Keratinocyte (primary cell): ENCODE measurements at regions not wholly inside any gene's neighbourhood (a gene's known extent, or its start where the extent isn't known, plus 50 kb on each side); places are given as distances from the start of the nearest gene placed in this dataset.

Experiments
- DNase-seq: peaks from one replicate; pipeline ENCODE4 v3.0.0-alpha.2; 2011; ENCODE audit warnings: low read depth, missing footprints, low spot score
- FAIRE-seq: peaks from 2 replicates; lab custom pipeline; 2011; peaks lifted over from hg19 to GRCh38; lab: Jason Lieb, UNC
- H2AFZ ChIP-seq: 2 replicates; pipeline ENCODE4 v1.6.0; 2012; ENCODE audit warnings: low read length, control low read depth, inconsistent platforms; ENCODE audit not compliant: control insufficient read depth
- H3K27ac ChIP-seq: 2 replicates; pipeline ENCODE4 v1.5.1; 2011; ENCODE audit warnings: low read length; ENCODE audit not compliant: control insufficient read depth, insufficient read depth
- H3K27me3 ChIP-seq: 3 replicates; pipeline ENCODE4 v1.6.0; 2011; ENCODE audit warnings: low read length; ENCODE audit not compliant: control insufficient read depth, insufficient read depth; ENCODE audit errors: extremely low read depth
- H3K36me3 ChIP-seq, 2 experiments: 2 replicates in 1 of 2; 3 replicates in 1 of 2; pipeline ENCODE4 v1.5.1; 2011; ENCODE audit warnings: low read length in 2 of 2, mild to moderate bottlenecking in 1 of 2; ENCODE audit not compliant: control insufficient read depth in 2 of 2, insufficient read depth in 2 of 2; ENCODE audit errors: extremely low read depth in 1 of 2
- H3K4me1 ChIP-seq: 3 replicates; pipeline ENCODE4 v1.5.1; 2011; ENCODE audit warnings: low read length; ENCODE audit not compliant: control insufficient read depth, insufficient read depth; ENCODE audit errors: extremely low read depth
- H3K4me2 ChIP-seq: 3 replicates; pipeline ENCODE4 v1.6.0; 2011; ENCODE audit warnings: low read depth, low read length; ENCODE audit not compliant: control insufficient read depth, insufficient read depth; ENCODE audit errors: extremely low read depth
- H3K4me3 ChIP-seq, 3 experiments: fragments of 200-600 bp in 1 of 3; sonication (generic) in 1 of 3; 2 replicates in 2 of 3; 3 replicates in 1 of 3; pipeline ENCODE4 v1.5.1; 2011 to 2016; ENCODE audit warnings: low read length in 3 of 3, mild to moderate bottlenecking in 3 of 3, control low read depth in 2 of 3, inconsistent platforms in 1 of 3, low read depth in 1 of 3, mixed read lengths in 1 of 3, mixed run types in 1 of 3, moderate library complexity in 1 of 3; ENCODE audit not compliant: control insufficient read depth in 2 of 3, insufficient read depth in 2 of 3; ENCODE audit errors: extremely low read depth in 1 of 3
- H3K79me2 ChIP-seq: 2 replicates; pipeline ENCODE4 v1.6.0; 2012; ENCODE audit warnings: low read length; ENCODE audit not compliant: control insufficient read depth, insufficient read depth
- H3K9ac ChIP-seq: 3 replicates; pipeline ENCODE4 v1.6.0; 2011; ENCODE audit warnings: low read length; ENCODE audit not compliant: control insufficient read depth, insufficient read depth; ENCODE audit errors: extremely low read depth
- H3K9me1 ChIP-seq: 3 replicates; pipeline ENCODE4 v1.6.0; 2011; ENCODE audit warnings: low read length; ENCODE audit not compliant: control insufficient read depth, insufficient read depth; ENCODE audit errors: extremely low read depth
- H3K9me3 ChIP-seq: 2 replicates; pipeline ENCODE4 v1.5.1; 2012; ENCODE audit warnings: low read depth, low read length; ENCODE audit not compliant: control insufficient read depth
- H4K20me1 ChIP-seq: 3 replicates; pipeline ENCODE4 v1.6.0; 2011; ENCODE audit warnings: low read length; ENCODE audit not compliant: control insufficient read depth, insufficient read depth; ENCODE audit errors: extremely low read depth
- CTCF ChIP-seq, 3 experiments: IDR thresholded peaks in 1 of 3; conservative IDR thresholded peaks in 1 of 3; optimal IDR thresholded peaks in 1 of 3; 2 replicates in 2 of 3; 3 replicates in 1 of 3; pipeline versions ENCODE3 to v1.5.1; 2011; ENCODE audit warnings: low read length in 3 of 3, mild to moderate bottlenecking in 3 of 3, moderate library complexity in 2 of 3, control low read depth in 1 of 3, inconsistent platforms in 1 of 3; ENCODE audit not compliant: insufficient read depth in 2 of 3; ENCODE audit errors: extremely low read depth in 1 of 3
- EZH2 ChIP-seq: IDR thresholded peaks from one replicate; pipeline ENCODE4 v1.6.1; 2012; ENCODE audit warnings: inconsistent platforms, mild to moderate bottlenecking, low read length, moderate library complexity
- dilution Hi-C: fragments of 300-500 bp; cut with MboI; formaldehyde crosslinking; loops from one replicate; pipeline ENCODE4 v1.7.0; 2020; ENCODE audit warnings: low sequenced_read_pairs; ENCODE audit not compliant: extremely low pct_ligation_motif_present

DNA sequence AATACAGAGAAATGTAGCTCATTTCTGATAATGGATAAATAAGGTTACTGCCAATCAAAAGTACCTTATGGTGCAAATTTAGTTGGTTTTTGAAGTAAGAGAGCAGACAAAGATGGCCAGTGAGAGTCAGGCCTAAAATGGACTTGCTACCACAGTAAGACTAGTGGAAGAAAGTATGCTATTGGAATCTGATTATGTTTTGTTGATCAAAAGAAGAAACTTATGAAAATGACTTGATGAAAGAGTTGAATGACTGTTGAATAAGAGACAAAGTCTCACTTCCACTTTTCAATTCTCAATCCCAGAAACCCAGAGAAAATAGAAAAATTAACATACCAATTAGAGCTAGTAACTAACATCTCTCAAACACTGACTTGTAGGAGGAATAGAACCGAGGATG, 737.8 kb upstream of the INTU start:
- TF ChIP-seq EZH2 (no peak), CTCF (optimal IDR thresholded peaks at IDR 0.05 in 1 of 3, IDR thresholded peaks at IDR 0.05 in 1 of 3, conservative IDR thresholded peaks at IDR 0.05 in 1 of 3; ENCODE audit: extremely low read depth in 1 of 3, insufficient read depth in 2 of 3, low read length in 3 of 3) (no peak)
- no peak for FAIRE-seq
- no peak overlapping the region for H3K4me3 ChIP-seq
- H3K79me2 ChIP-seq: no peaks in the 10 kb centered on the region
- no peaks in the 10 kb centered on the region for H3K27me3 ChIP-seq
- no peaks in the 10 kb centered on the region for H3K9me1 ChIP-seq
- peaks cover 4% of the 10 kb centered on the region for H3K9me3 ChIP-seq
- no peaks in the 10 kb centered on the region for H4K20me1 ChIP-seq
- H3K4me2 ChIP-seq: no peak overlapping the region
- H3K36me3 ChIP-seq: no peaks in the 10 kb centered on the region
- DNase-seq: no peak
- no peak overlapping the region for H3K9ac ChIP-seq
- H3K4me1 ChIP-seq: peaks cover 6% of the 10 kb centered on the region
- no peak overlapping the region for H3K27ac ChIP-seq
- H2AFZ ChIP-seq: no peak overlapping the region
- dilution Hi-C loops: no loop called here

DNA sequence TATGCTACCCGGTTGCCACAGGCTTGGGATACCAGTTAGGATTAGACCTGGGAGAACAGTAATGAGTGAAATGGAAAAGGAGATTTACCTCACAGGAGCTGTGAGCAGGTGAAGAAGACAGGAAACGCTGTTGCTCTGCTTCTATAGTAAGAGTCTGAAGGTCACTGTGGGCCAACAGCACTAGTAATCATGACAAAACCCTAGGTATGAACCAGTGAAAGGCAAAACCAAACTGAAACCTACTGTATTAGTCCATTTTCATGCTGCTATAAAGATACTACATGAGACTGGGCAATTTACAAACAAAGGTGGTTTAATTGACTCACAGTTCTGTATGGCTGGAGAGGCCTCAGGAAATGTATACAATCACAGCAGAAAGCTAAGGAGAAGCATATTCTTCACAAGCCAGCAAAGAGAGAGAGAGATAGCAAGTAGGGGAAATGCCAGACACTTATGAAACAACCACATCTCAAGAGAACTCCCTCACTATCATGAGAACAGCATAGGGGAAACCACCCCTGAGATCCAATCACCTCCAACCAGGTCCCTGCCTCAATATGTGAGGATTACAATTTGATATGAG, 736.7 kb upstream of the INTU start:
- no peak for TF ChIP-seq EZH2
- dilution Hi-C loops: no loop called here
- Histone ChIP-seq H3K36me3 (no peaks in the 10 kb centered on the region), H2AFZ (no peak overlapping the region), H3K27ac (no peak overlapping the region), H3K9me1 (no peaks in the 10 kb centered on the region), H3K9me3 (peaks cover 4% of the 10 kb centered on the region), H3K27me3 (no peaks in the 10 kb centered on the region), H3K4me2 (no peak overlapping the region), H3K4me1 (peaks cover 6% of the 10 kb centered on the region), H3K9ac (no peak overlapping the region), H3K79me2 (no peaks in the 10 kb centered on the region), H4K20me1 (no peaks in the 10 kb centered on the region), H3K4me3 (no peak overlapping the region)
- DNase-seq: no peak
- FAIRE-seq: no peak

- Histone ChIP-seq H3K9me3 (peaks cover 4% of the 10 kb centered on the region), H2AFZ (no peak overlapping the region), H3K79me2 (no peaks in the 10 kb centered on the region), H3K9ac (no peak overlapping the region), H3K27ac (no peak overlapping the region), H3K36me3 (no peaks in the 10 kb centered on the region), H3K9me1 (no peaks in the 10 kb centered on the region), H3K4me1 (peaks cover 6% of the 10 kb centered on the region), H3K27me3 (no peaks in the 10 kb centered on the region), H3K4me2 (no peak overlapping the region), H3K4me3 (no peak overlapping the region), H4K20me1 (no peaks in the 10 kb centered on the region)
- FAIRE-seq (no peak), DNase-seq (no peak)
- dilution Hi-C loops: no loop called here
- no peak for TF ChIP-seq CTCF (optimal IDR thresholded peaks at IDR 0.05 in 1 of 3, IDR thresholded peaks at IDR 0.05 in 1 of 3, conservative IDR thresholded peaks at IDR 0.05 in 1 of 3; ENCODE audit: extremely low read depth in 1 of 3, insufficient read depth in 2 of 3, low read length in 3 of 3)
- TF ChIP-seq EZH2: no peak
Measured at GRCh38 chr4:126897038-126897437, 735.7 kb upstream of the INTU start.
